GM23248 (cell line): ENCODE measurements at regions not wholly inside any gene's neighbourhood (a gene's known extent, or its start where the extent isn't known, plus 50 kb on each side); places are given as distances from the start of the nearest gene placed in this dataset.

ENCODE experiments used
- EZH2 ChIP-seq: fragments of 200-600 bp; sonication (generic); IDR thresholded peaks from 2 replicates; pipeline ENCODE4 v1.6.1; 2018; ENCODE audit warnings: antibody characterized with exemption, mild to moderate bottlenecking; ENCODE audit not compliant: insufficient read depth, poor library complexity, severe bottlenecking
- EZH2phosphoT487 ChIP-seq: fragments of 200-600 bp; sonication (generic); IDR thresholded peaks from 2 replicates; pipeline ENCODE4 v1.6.1; 2018; ENCODE audit warnings: antibody characterized with exemption, moderate library complexity, mild to moderate bottlenecking, low read depth; ENCODE audit not compliant: insufficient read depth

DNA sequence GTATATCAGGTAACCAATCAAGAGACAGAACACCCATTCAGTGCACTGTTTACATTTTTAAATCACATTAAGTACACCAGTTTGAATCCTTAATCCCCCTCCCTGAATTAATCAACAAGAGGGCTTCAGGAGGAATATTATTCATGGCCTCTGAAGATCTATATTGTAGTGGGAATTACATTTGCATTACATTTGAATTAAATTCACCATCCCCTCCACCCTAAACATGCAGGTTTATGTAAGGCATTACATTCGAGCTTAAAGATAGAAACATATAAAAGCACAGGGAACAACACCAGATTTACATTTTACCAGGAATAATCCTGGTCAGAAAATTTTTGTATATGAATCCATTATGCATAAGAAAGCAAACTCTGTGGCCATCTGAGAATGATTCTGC is 197.8 kb upstream of the KITLG start:
- TF ChIP-seq EZH2phosphoT487 (no peak), EZH2 (no peak)
